Coronary artery (tissue), 2 donors: ENCODE measurements at regions not wholly inside any gene's neighbourhood (a gene's known extent, or its start where the extent isn't known, plus 50 kb on each side); places are given as distances from the start of the nearest gene placed in this dataset.

Source experiments
- DNase-seq: peaks from one replicate; pipeline ENCODE4 v3.0.0-alpha.2; 2017; ENCODE audit warnings: low spot score
- H3K27ac ChIP-seq, 2 donors: fragments of 200-600 bp; sonication (generic); one replicate each; pipeline ENCODE4 v1.5.1; 2016 to 2019
- H3K4me3 ChIP-seq: fragments of 200-600 bp; sonication (generic); 2 replicates; pipeline ENCODE4 v1.5.1; 2016; ENCODE audit warnings: mild to moderate bottlenecking, moderate library complexity
- TF ChIP-seq, protein P1 (sequence below): fragments of 200-600 bp; sonication (generic); IDR thresholded peaks from one replicate; pipeline ENCODE4 v1.5.1; 2019; ENCODE audit warnings: antibody characterized with exemption

DNA sequence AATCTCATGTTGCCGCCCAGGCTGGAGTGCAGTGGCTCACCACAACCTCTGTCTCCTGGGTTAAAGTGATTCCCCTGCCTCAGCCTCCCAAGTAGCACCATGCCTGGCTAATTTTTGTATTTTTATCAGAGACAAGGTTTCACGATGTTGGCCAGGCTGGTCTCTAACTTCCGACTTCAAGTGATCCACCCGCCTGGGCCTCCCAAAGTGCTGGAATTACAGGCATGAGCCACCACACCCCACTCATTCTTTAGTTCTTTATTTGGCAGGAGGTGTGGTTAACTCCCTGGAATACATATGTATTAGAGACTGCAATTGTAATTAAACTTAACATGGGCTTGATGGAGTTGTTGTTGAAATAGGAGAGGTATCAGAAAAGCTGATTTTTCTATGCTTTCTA is 1396.9 kb upstream of the IGFBP7 start:
- TF ChIP-seq, protein P1, sequence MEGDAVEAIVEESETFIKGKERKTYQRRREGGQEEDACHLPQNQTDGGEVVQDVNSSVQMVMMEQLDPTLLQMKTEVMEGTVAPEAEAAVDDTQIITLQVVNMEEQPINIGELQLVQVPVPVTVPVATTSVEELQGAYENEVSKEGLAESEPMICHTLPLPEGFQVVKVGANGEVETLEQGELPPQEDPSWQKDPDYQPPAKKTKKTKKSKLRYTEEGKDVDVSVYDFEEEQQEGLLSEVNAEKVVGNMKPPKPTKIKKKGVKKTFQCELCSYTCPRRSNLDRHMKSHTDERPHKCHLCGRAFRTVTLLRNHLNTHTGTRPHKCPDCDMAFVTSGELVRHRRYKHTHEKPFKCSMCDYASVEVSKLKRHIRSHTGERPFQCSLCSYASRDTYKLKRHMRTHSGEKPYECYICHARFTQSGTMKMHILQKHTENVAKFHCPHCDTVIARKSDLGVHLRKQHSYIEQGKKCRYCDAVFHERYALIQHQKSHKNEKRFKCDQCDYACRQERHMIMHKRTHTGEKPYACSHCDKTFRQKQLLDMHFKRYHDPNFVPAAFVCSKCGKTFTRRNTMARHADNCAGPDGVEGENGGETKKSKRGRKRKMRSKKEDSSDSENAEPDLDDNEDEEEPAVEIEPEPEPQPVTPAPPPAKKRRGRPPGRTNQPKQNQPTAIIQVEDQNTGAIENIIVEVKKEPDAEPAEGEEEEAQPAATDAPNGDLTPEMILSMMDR = no peak
- Histone ChIP-seq H3K4me3 (no peak overlapping the region), H3K27ac (no peak overlapping the region)
- DNase-seq = no peak

- no peak overlapping the region for H3K4me3 ChIP-seq
- H3K27ac ChIP-seq = no peak overlapping the region
- TF ChIP-seq, protein P1 = no peak
- DNase-seq = no peak
Observed at GRCh38 chr4:58502839-58503238, 1392.7 kb upstream of the IGFBP7 start.

- DNase-seq = no peak
- TF ChIP-seq, protein P1 = no peak
- Histone ChIP-seq H3K27ac (no peak overlapping the region), H3K4me3 (no peak overlapping the region)
Observed at GRCh38 chr4:58499182-58499581, 1389.0 kb upstream of the IGFBP7 start.

GRCh38 chr4:58491620-58492019 is 1381.4 kb upstream of the IGFBP7 start:
- no peak for DNase-seq
- no peak overlapping the region for H3K27ac ChIP-seq
- TF ChIP-seq, protein P1 = no peak
- H3K4me3 ChIP-seq = no peak overlapping the region

DNA sequence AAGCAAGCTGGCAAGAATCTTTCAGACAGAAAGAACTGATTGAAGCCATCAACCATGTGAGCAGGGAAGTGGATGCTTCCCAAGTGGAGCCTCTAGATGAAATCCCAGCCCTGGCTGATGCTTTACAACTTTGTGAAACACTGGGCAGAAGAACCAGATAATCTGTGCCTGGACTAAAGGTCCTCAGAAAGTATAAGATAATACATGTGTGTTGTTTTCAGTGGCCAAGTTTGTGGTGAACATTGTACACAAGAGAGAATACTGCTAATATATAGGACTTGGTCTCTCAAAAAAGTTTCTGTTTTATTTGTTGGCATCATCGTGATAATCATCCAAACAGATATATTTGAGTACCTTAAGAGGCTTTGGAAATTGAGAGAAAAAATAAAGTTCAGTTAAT is 1367.8 kb upstream of the IGFBP7 start:
- no peak for DNase-seq
- Histone ChIP-seq H3K27ac (no peak overlapping the region), H3K4me3 (no peak overlapping the region)
- TF ChIP-seq, protein P1 = no peak

- Histone ChIP-seq H3K27ac (no peak overlapping the region), H3K4me3 (no peak overlapping the region)
- TF ChIP-seq, protein P1 = no peak
- DNase-seq = no peak
Observed at GRCh38 chr4:58477513-58477912, 1367.3 kb upstream of the IGFBP7 start.

DNA sequence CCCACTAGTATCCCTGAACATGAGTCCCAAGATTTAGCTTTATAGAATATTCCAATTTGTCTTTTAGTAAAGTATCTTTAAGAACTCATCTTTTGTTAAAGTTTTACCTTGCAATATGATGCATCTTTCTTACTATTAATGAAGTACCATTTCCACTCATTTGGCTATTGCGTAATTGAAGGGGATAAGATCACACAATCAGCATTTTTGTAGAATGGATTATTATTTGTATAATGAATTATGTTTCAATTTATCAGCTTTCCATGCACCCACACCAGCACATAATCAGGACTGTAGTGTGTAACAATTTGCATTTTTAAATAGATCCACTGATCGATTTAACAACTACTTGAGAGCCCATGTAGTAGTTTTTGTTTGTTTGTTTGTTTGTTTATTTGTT is 1364.9 kb upstream of the IGFBP7 start:
- Histone ChIP-seq H3K27ac (no peak overlapping the region), H3K4me3 (no peak overlapping the region)
- DNase-seq = no peak
- TF ChIP-seq, protein P1 = no peak
